GM23338 (cell line): ENCODE measurements at regions not wholly inside any gene's neighbourhood (a gene's known extent, or its start where the extent isn't known, plus 50 kb on each side); places are given as distances from the start of the nearest gene placed in this dataset.

Experiments used
- ATAC-seq: fragments of 200-7000 bp; cut with Tn5 transposase; 3 replicates; pipeline ENCODE4 v1.9.1; 2020
- DNase-seq: peaks from one replicate; pipeline ENCODE4 v3.0.0-alpha.2; 2015; ENCODE audit warnings: low spot score
- H2AFZ ChIP-seq: fragments of 200-600 bp; sonication (generic); 2 replicates; pipeline ENCODE4 v1.8.0; 2016; ENCODE audit warnings: antibody characterized with exemption, mild to moderate bottlenecking, moderate library complexity
- H3F3A ChIP-seq: fragments of 200-600 bp; sonication (generic); replicated peaks from 2 replicates; pipeline ENCODE4 v1.8.0; 2017; ENCODE audit warnings: antibody characterized with exemption, mixed run types, low read depth
- H3K27ac ChIP-seq: fragments of 200-600 bp; sonication (generic); 2 replicates; pipeline ENCODE4 v1.6.1; 2016; ENCODE audit warnings: low read depth
- H3K27me3 ChIP-seq: fragments of 200-600 bp; sonication (generic); 2 replicates; pipeline ENCODE4 v1.8.0; 2016; ENCODE audit warnings: mild to moderate bottlenecking, mixed run types, moderate library complexity; ENCODE audit not compliant: insufficient read depth
- H3K36me3 ChIP-seq: fragments of 200-600 bp; sonication (generic); 2 replicates; pipeline ENCODE4 v1.8.0; 2016; ENCODE audit warnings: mild to moderate bottlenecking; ENCODE audit not compliant: insufficient read depth
- H3K4me1 ChIP-seq: fragments of 200-600 bp; sonication (generic); 2 replicates; pipeline ENCODE4 v1.8.0; 2016; ENCODE audit warnings: mild to moderate bottlenecking, moderate library complexity; ENCODE audit not compliant: insufficient read depth
- H3K4me2 ChIP-seq: fragments of 200-600 bp; sonication (generic); 2 replicates; pipeline ENCODE4 v1.7.1; 2017; ENCODE audit warnings: mixed run types
- H3K4me3 ChIP-seq: fragments of 200-600 bp; sonication (generic); 2 replicates; pipeline ENCODE4 v1.6.1; 2016; ENCODE audit warnings: mixed run types
- H3K79me2 ChIP-seq: fragments of 200-600 bp; sonication (generic); replicated peaks from 2 replicates; pipeline ENCODE4 v1.8.0; 2017; ENCODE audit warnings: mild to moderate bottlenecking; ENCODE audit not compliant: insufficient read depth
- H3K9me2 ChIP-seq: fragments of 200-600 bp; sonication (generic); 2 replicates; pipeline ENCODE4 v1.8.0; 2017; ENCODE audit not compliant: insufficient read depth
- H4K20me1 ChIP-seq: fragments of 200-600 bp; sonication (generic); replicated peaks from 2 replicates; pipeline ENCODE4 v1.8.0; 2017; ENCODE audit warnings: mild to moderate bottlenecking; ENCODE audit not compliant: insufficient read depth
- H3K27ac Mint-ChIP-seq: 2 replicates; pipeline ENCODE4 v1.8.0; 2020; ENCODE audit warnings: inconsistent platforms, mild to moderate bottlenecking, moderate library complexity, mixed read lengths
- H3K27me3 Mint-ChIP-seq: 3 replicates; pipeline ENCODE4 v1.8.0; 2022; ENCODE audit warnings: low read depth, mild to moderate bottlenecking, moderate library complexity, mixed read lengths, inconsistent platforms; ENCODE audit not compliant: insufficient read depth, poor library complexity
- H3K36me3 Mint-ChIP-seq: 3 replicates; pipeline ENCODE4 v1.8.0; 2021; ENCODE audit warnings: low read depth, mild to moderate bottlenecking, inconsistent platforms, moderate library complexity, mixed read lengths
- H3K4me1 Mint-ChIP-seq: 3 replicates; pipeline ENCODE4 v1.8.0; 2020; ENCODE audit warnings: mild to moderate bottlenecking, inconsistent platforms, mixed read lengths
- H3K4me3 Mint-ChIP-seq: 3 replicates; pipeline ENCODE4 v1.8.0; 2021; ENCODE audit warnings: moderate library complexity, mild to moderate bottlenecking, inconsistent platforms, mixed read lengths
- H3K9me3 Mint-ChIP-seq: 3 replicates; pipeline ENCODE4 v1.8.0; 2020; ENCODE audit warnings: moderate library complexity, mild to moderate bottlenecking, inconsistent platforms, mixed read lengths
- CREB1 ChIP-seq: fragments of 250-450 bp; sonication (Bioruptor Pico); IDR thresholded peaks from 2 replicates; pipeline ENCODE4 v1.5.0; 2020; ENCODE audit warnings: low read depth, mild to moderate bottlenecking, moderate library complexity
- EZH2phosphoT487 ChIP-seq: fragments of 200-600 bp; sonication (generic); IDR thresholded peaks from one replicate; pipeline ENCODE4 v1.8.1; 2018; ENCODE audit warnings: antibody characterized with exemption; ENCODE audit not compliant: unreplicated experiment
- JUNB ChIP-seq: IDR thresholded peaks from one replicate; pipeline ENCODE4 v1.6.1; 2016; ENCODE audit warnings: antibody characterized with exemption; ENCODE audit not compliant: unreplicated experiment
- NANOG ChIP-seq: IDR thresholded peaks from 2 replicates; pipeline ENCODE4 v1.6.1; 2016; ENCODE audit warnings: antibody characterized with exemption, borderline replicate concordance
- POLR2AphosphoS5 ChIP-seq: IDR thresholded peaks from 2 replicates; pipeline ENCODE4 v1.6.1; 2016; ENCODE audit warnings: antibody characterized with exemption, low read depth
- STAT1 ChIP-seq: IDR thresholded peaks from one replicate; pipeline ENCODE4 v1.6.1; 2016; ENCODE audit warnings: antibody characterized with exemption; ENCODE audit not compliant: unreplicated experiment
- ZNF331 ChIP-seq: fragments of 250-450 bp; sonication (Bioruptor Pico); IDR thresholded peaks from 2 replicates; pipeline ENCODE4 v1.5.0; 2020; ENCODE audit warnings: low read depth, mild to moderate bottlenecking, moderate library complexity
- TF ChIP-seq, protein P1 (sequence below), 2 experiments: fragments of 200-600 bp in 1 of 2; sonication (generic) in 1 of 2; conservative IDR thresholded peaks; 2 replicates each; pipeline versions ENCODE4 v1.5.1 to v1.6.1; 2016 to 2017; ENCODE audit warnings: antibody characterized with exemption in 2 of 2, low read depth in 2 of 2, mild to moderate bottlenecking in 2 of 2, moderate library complexity in 1 of 2
- TF ChIP-seq, protein P2 (sequence below): fragments of 250-450 bp; sonication (Bioruptor Pico); IDR thresholded peaks from 2 replicates; pipeline ENCODE4 v1.5.0; 2020; ENCODE audit warnings: mild to moderate bottlenecking, moderate library complexity
- TF ChIP-seq, protein P3 (sequence below): IDR thresholded peaks from 2 replicates; pipeline ENCODE4 v1.6.1; 2016; ENCODE audit warnings: antibody characterized with exemption

DNA sequence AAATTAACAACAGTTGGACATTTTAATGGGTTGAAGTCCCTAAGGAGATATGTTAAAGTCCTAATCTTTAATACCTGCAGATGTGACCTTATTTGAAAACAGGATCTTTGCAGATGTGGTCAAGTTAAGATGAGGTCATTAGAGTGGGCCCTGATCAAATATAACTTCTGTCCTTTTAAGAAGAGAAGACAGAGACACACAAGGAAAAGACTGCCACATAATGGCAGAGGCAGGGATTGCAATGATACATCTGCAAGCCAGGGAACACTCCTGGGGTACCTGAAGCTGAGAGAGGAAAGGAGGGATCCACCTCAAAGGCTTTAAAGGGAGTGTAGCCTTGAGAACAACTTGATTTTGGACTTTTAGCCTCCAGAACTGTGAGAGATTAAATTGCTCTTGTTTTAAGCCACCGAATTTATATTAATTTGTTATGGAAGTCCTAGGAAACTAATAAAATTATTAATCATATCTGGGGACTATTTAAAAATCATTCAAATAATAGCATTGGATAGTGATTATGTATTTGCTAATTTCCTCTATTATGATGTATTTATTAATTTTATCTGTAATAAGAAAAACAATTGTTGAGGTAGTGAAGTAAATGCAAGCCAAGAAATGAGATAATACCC, 700.0 kb upstream of the PCDH15 start:
- H4K20me1 ChIP-seq = no peaks in the 10 kb centered on the region
- Mint-ChIP-seq H3K27me3 (no peaks in the 10 kb centered on the region), H3K9me3 (no peaks in the 10 kb centered on the region), H3K36me3 (no peaks in the 10 kb centered on the region), H3K4me1 (no peaks in the 10 kb centered on the region), H3K4me3 (no peak overlapping the region), H3K27ac (no peak overlapping the region)
- no peak overlapping the region for H3K27ac ChIP-seq
- ATAC-seq (peak; percentile 91), DNase-seq (peak; percentile 84)
- no peaks in the 10 kb centered on the region for H3K9me2 ChIP-seq
- TF ChIP-seq, protein P1, sequence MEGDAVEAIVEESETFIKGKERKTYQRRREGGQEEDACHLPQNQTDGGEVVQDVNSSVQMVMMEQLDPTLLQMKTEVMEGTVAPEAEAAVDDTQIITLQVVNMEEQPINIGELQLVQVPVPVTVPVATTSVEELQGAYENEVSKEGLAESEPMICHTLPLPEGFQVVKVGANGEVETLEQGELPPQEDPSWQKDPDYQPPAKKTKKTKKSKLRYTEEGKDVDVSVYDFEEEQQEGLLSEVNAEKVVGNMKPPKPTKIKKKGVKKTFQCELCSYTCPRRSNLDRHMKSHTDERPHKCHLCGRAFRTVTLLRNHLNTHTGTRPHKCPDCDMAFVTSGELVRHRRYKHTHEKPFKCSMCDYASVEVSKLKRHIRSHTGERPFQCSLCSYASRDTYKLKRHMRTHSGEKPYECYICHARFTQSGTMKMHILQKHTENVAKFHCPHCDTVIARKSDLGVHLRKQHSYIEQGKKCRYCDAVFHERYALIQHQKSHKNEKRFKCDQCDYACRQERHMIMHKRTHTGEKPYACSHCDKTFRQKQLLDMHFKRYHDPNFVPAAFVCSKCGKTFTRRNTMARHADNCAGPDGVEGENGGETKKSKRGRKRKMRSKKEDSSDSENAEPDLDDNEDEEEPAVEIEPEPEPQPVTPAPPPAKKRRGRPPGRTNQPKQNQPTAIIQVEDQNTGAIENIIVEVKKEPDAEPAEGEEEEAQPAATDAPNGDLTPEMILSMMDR (conservative IDR thresholded peaks at IDR 0.05; ENCODE audit: low read depth in 2 of 2) = peak; percentile 80 to 84
- TF ChIP-seq EZH2phosphoT487 = no peak
- no peak for TF ChIP-seq JUNB
- TF ChIP-seq STAT1 = no peak
- TF ChIP-seq ZNF331 (CRISPR knock-in tag) = no peak
- TF ChIP-seq, protein P2, sequence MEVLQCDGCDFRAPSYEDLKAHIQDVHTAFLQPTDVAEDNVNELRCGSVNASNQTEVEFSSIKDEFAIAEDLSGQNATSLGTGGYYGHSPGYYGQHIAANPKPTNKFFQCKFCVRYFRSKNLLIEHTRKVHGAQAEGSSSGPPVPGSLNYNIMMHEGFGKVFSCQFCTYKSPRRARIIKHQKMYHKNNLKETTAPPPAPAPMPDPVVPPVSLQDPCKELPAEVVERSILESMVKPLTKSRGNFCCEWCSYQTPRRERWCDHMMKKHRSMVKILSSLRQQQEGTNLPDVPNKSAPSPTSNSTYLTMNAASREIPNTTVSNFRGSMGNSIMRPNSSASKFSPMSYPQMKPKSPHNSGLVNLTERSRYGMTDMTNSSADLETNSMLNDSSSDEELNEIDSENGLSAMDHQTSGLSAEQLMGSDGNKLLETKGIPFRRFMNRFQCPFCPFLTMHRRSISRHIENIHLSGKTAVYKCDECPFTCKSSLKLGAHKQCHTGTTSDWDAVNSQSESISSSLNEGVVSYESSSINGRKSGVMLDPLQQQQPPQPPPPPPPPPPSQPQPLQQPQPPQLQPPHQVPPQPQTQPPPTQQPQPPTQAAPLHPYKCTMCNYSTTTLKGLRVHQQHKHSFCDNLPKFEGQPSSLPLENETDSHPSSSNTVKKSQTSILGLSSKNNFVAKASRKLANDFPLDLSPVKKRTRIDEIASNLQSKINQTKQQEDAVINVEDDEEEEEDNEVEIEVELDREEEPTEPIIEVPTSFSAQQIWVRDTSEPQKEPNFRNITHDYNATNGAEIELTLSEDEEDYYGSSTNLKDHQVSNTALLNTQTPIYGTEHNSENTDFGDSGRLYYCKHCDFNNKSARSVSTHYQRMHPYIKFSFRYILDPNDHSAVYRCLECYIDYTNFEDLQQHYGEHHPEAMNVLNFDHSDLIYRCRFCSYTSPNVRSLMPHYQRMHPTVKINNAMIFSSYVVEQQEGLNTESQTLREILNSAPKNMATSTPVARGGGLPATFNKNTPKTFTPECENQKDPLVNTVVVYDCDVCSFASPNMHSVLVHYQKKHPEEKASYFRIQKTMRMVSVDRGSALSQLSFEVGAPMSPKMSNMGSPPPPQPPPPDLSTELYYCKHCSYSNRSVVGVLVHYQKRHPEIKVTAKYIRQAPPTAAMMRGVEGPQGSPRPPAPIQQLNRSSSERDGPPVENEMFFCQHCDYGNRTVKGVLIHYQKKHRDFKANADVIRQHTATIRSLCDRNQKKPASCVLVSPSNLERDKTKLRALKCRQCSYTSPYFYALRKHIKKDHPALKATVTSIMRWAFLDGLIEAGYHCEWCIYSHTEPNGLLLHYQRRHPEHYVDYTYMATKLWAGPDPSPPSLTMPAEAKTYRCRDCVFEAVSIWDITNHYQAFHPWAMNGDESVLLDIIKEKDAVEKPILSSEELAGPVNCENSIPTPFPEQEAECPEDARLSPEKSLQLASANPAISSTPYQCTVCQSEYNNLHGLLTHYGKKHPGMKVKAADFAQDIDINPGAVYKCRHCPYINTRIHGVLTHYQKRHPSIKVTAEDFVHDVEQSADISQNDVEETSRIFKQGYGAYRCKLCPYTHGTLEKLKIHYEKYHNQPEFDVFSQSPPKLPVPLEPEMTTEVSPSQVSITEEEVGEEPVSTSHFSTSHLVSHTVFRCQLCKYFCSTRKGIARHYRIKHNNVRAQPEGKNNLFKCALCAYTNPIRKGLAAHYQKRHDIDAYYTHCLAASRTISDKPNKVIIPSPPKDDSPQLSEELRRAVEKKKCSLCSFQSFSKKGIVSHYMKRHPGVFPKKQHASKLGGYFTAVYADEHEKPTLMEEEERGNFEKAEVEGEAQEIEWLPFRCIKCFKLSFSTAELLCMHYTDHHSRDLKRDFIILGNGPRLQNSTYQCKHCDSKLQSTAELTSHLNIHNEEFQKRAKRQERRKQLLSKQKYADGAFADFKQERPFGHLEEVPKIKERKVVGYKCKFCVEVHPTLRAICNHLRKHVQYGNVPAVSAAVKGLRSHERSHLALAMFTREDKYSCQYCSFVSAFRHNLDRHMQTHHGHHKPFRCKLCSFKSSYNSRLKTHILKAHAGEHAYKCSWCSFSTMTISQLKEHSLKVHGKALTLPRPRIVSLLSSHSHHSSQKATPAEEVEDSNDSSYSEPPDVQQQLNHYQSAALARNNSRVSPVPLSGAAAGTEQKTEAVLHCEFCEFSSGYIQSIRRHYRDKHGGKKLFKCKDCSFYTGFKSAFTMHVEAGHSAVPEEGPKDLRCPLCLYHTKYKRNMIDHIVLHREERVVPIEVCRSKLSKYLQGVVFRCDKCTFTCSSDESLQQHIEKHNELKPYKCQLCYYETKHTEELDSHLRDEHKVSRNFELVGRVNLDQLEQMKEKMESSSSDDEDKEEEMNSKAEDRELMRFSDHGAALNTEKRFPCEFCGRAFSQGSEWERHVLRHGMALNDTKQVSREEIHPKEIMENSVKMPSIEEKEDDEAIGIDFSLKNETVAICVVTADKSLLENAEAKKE (CRISPR knock-in tag) = no peak
- TF ChIP-seq, protein P3, sequence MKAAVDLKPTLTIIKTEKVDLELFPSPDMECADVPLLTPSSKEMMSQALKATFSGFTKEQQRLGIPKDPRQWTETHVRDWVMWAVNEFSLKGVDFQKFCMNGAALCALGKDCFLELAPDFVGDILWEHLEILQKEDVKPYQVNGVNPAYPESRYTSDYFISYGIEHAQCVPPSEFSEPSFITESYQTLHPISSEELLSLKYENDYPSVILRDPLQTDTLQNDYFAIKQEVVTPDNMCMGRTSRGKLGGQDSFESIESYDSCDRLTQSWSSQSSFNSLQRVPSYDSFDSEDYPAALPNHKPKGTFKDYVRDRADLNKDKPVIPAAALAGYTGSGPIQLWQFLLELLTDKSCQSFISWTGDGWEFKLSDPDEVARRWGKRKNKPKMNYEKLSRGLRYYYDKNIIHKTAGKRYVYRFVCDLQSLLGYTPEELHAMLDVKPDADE = no peak
- peak; percentile 87 for TF ChIP-seq CREB1
- TF ChIP-seq POLR2AphosphoS5 = no peak
- no peak for TF ChIP-seq NANOG
- H3K27me3 ChIP-seq = no peaks in the 10 kb centered on the region
- no peak overlapping the region for H3K4me3 ChIP-seq
- H3F3A ChIP-seq = no peaks in the 10 kb centered on the region
- H3K36me3 ChIP-seq = no peaks in the 10 kb centered on the region
- no peak overlapping the region for H3K4me2 ChIP-seq
- H2AFZ ChIP-seq = no peak overlapping the region
- no peaks in the 10 kb centered on the region for H3K4me1 ChIP-seq
- no peaks in the 10 kb centered on the region for H3K79me2 ChIP-seq
